ENCODE measurements at regions not wholly inside any gene's neighbourhood (a gene's known extent, or its start where the extent isn't known, plus 50 kb on each side); places are given as distances from the start of the nearest gene placed in this dataset.

DNA sequence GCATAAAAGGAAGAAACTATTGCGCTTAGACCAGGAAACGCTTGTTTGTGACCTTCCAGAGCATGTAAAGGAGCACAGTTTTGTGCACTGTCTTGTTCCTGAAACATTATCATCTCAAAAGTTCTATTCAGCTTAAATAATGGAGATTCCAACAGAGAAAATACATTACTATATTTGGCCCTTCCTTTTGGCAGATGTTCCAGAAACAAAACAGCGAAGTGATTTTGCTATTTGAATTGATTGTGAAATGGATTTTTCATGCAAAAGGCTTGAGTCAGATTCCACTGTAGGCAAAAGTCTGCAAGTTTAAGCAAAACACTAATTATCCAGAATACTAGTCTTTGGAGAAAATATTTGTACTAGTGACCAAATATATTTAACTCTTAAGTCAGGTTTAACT, 80.3 kb upstream of the PTBP2 start:
- TF ChIP-seq CTCF (IDR thresholded peaks at IDR 0.05; ENCODE audit: borderline replicate concordance, insufficient read depth, low read depth, low read length): no peak
- no peak overlapping the region for H3K4me3 ChIP-seq (ENCODE audit: low read depth, low read length)

- TF ChIP-seq CTCF (IDR thresholded peaks at IDR 0.05; ENCODE audit: borderline replicate concordance, insufficient read depth, low read depth, low read length): no peak
Measured at GRCh38 chr1:96643519-96643918, 78.1 kb upstream of the PTBP2 start.

GRCh38 chr1:96649301-96649700, 72.3 kb upstream of the PTBP2 start:
- TF ChIP-seq CTCF (IDR thresholded peaks at IDR 0.05; ENCODE audit: borderline replicate concordance, insufficient read depth, low read depth, low read length): no peak
- no peak overlapping the region for H3K4me3 ChIP-seq (ENCODE audit: low read depth, low read length)

More at GRCh38 chr1:96643519-96643918, 78.1 kb upstream of the PTBP2 start:
- H3K4me3 ChIP-seq (ENCODE audit: low read depth, low read length): no peak overlapping the region

DNA sequence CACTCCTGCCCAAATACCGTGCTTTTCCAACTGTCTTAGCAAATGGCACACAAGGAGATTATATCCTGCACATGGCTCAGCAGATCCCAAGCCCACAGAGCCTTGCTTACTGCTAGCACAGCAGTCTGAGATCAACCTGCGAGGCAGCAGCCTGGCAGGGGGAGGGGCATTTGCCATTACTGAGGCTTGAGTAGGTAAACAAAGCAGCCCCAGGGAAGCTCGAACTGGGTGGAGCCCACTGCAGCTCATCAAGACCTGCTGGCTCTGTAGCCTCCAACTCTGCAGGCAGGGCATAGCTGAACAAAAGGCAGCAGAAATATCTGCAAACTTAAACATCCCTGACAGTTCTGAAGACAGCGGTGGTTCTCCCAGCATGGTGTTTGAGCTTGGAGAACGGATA, 70.1 kb upstream of the PTBP2 start:
- no peak overlapping the region for H3K4me3 ChIP-seq (ENCODE audit: low read depth, low read length)
- TF ChIP-seq CTCF (IDR thresholded peaks at IDR 0.05; ENCODE audit: borderline replicate concordance, insufficient read depth, low read depth, low read length): no peak

DNA sequence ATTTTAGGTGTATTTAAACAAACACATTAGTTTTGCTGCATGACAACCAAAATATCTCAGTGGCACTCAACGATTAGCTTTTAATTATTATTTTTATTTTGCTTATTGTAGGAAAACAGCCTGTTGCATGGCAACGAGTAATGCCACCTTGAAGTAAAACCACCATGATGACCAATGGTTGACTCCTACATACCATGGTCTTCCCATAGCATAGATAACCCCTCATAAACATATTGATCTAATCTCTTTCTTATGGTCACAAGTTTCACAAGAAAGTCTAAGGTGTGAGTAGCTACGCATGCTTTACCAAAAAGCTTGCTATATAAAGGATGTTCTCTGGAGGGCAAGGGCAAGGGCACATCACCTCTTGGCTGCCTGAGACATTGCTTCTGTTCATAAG, 61.5 kb upstream of the PTBP2 start:
- no peak for TF ChIP-seq CTCF (IDR thresholded peaks at IDR 0.05; ENCODE audit: borderline replicate concordance, insufficient read depth, low read depth, low read length)
- H3K4me3 ChIP-seq (ENCODE audit: low read depth, low read length): no peak overlapping the region

GRCh38 chr1:96660503-96660902, 61.1 kb upstream of the PTBP2 start:
- no peak overlapping the region for H3K4me3 ChIP-seq (ENCODE audit: low read depth, low read length)
- TF ChIP-seq CTCF (IDR thresholded peaks at IDR 0.05; ENCODE audit: borderline replicate concordance, insufficient read depth, low read depth, low read length): no peak
